Activated T-cell treated with anti-CD3 and anti-CD28 coated beads, Interleukin-2, amount 50 U/mL, for 4 hours (primary cell): ENCODE measurements at regions not wholly inside any gene's neighbourhood (a gene's known extent, or its start where the extent isn't known, plus 50 kb on each side); places are given as distances from the start of the nearest gene placed in this dataset.

Source experiments
- ATAC-seq, 2 donors: fragments of 200-7000 bp; cut with Tn5 transposase; one replicate each; pipeline ENCODE4 v1.10.0; 2021
- DNase-seq: peaks from one replicate; pipeline ENCODE4 v3.0.0-alpha.2; 2020
- H3K27me3 Mint-ChIP-seq: one replicate; pipeline ENCODE4 v1.8.0; 2021; ENCODE audit warnings: low read depth, mixed read lengths
- H3K36me3 Mint-ChIP-seq: one replicate; pipeline ENCODE4 v1.8.0; 2022; ENCODE audit warnings: mixed read lengths; ENCODE audit not compliant: insufficient read depth
- H3K4me1 Mint-ChIP-seq: one replicate; pipeline ENCODE4 v1.8.0; 2021; ENCODE audit warnings: low read depth, mixed read lengths
- H3K4me3 Mint-ChIP-seq: one replicate; pipeline ENCODE4 v1.8.0; 2021; ENCODE audit warnings: mild to moderate bottlenecking, moderate library complexity, mixed read lengths
- H3K9me3 Mint-ChIP-seq: one replicate; pipeline ENCODE4 v1.8.0; 2021; ENCODE audit warnings: mixed read lengths

GRCh38 chr13:81760316-81760715 lies 1419.4 kb upstream of the SPRY2 start:
- DNase-seq (no peak), ATAC-seq (no peak)
- Mint-ChIP-seq H3K4me3 (no peak overlapping the region), H3K9me3 (peaks cover 24% of the 10 kb centered on the region), H3K4me1 (no peaks in the 10 kb centered on the region), H3K36me3 (no peaks in the 10 kb centered on the region), H3K27me3 (no peaks in the 10 kb centered on the region)

- Mint-ChIP-seq H3K36me3 (no peaks in the 10 kb centered on the region), H3K4me3 (no peak overlapping the region), H3K9me3 (peaks cover 24% of the 10 kb centered on the region), H3K4me1 (no peaks in the 10 kb centered on the region), H3K27me3 (no peaks in the 10 kb centered on the region)
- DNase-seq: no peak
- no peak for ATAC-seq
Measured at GRCh38 chr13:81757348-81757970, 1416.5 kb upstream of the SPRY2 start.

GRCh38 chr13:81745391-81745790 lies 1404.5 kb upstream of the SPRY2 start:
- Mint-ChIP-seq H3K9me3 (peaks cover 30% of the 10 kb centered on the region), H3K4me1 (no peaks in the 10 kb centered on the region), H3K27me3 (no peaks in the 10 kb centered on the region), H3K36me3 (no peaks in the 10 kb centered on the region), H3K4me3 (no peak overlapping the region)
- ATAC-seq (no peak), DNase-seq (no peak)

- Mint-ChIP-seq H3K27me3 (no peaks in the 10 kb centered on the region), H3K4me1 (no peaks in the 10 kb centered on the region), H3K36me3 (no peaks in the 10 kb centered on the region), H3K4me3 (no peak overlapping the region), H3K9me3 (peaks cover 14% of the 10 kb centered on the region)
- DNase-seq: no peak
- ATAC-seq: no peak
Measured at GRCh38 chr13:81738364-81738763, 1397.4 kb upstream of the SPRY2 start.

- H3K27me3 Mint-ChIP-seq: no peaks in the 10 kb centered on the region
- no peak for ATAC-seq
- no peak for DNase-seq
- no peaks in the 10 kb centered on the region for H3K36me3 Mint-ChIP-seq
- peaks cover 10% of the 10 kb centered on the region for H3K9me3 Mint-ChIP-seq
- H3K4me3 Mint-ChIP-seq: no peak overlapping the region
- H3K4me1 Mint-ChIP-seq: no peaks in the 10 kb centered on the region
Measured at GRCh38 chr13:81726037-81726726, 1385.3 kb upstream of the SPRY2 start.

- H3K4me1 Mint-ChIP-seq: no peaks in the 10 kb centered on the region
- no peak for DNase-seq
- H3K36me3 Mint-ChIP-seq: no peaks in the 10 kb centered on the region
- peaks cover 10% of the 10 kb centered on the region for H3K9me3 Mint-ChIP-seq
- ATAC-seq: no peak
- no peak overlapping the region for H3K4me3 Mint-ChIP-seq
- H3K27me3 Mint-ChIP-seq: no peaks in the 10 kb centered on the region
Measured at GRCh38 chr13:81722456-81722855, 1381.5 kb upstream of the SPRY2 start.

- Mint-ChIP-seq H3K36me3 (no peaks in the 10 kb centered on the region), H3K9me3 (peaks cover 4% of the 10 kb centered on the region), H3K4me1 (no peaks in the 10 kb centered on the region), H3K4me3 (no peak overlapping the region), H3K27me3 (no peaks in the 10 kb centered on the region)
- ATAC-seq (no peak), DNase-seq (no peak)
Measured at GRCh38 chr13:81721400-81721799, 1380.5 kb upstream of the SPRY2 start.

- no peak for ATAC-seq
- Mint-ChIP-seq H3K4me1 (no peaks in the 10 kb centered on the region), H3K4me3 (no peak overlapping the region), H3K9me3 (peaks cover 12% of the 10 kb centered on the region), H3K36me3 (no peaks in the 10 kb centered on the region), H3K27me3 (no peaks in the 10 kb centered on the region)
- DNase-seq: no peak
Measured at GRCh38 chr13:81714513-81714912, 1373.6 kb upstream of the SPRY2 start.

- DNase-seq (no peak), ATAC-seq (no peak)
- Mint-ChIP-seq H3K4me1 (no peaks in the 10 kb centered on the region), H3K9me3 (peaks cover 23% of the 10 kb centered on the region), H3K36me3 (no peaks in the 10 kb centered on the region), H3K27me3 (no peaks in the 10 kb centered on the region), H3K4me3 (no peak overlapping the region)
Measured at GRCh38 chr13:81713201-81713600, 1372.3 kb upstream of the SPRY2 start.

GRCh38 chr13:81697826-81698225 lies 1356.9 kb upstream of the SPRY2 start:
- H3K9me3 Mint-ChIP-seq: peaks cover 12% of the 10 kb centered on the region
- H3K36me3 Mint-ChIP-seq: no peaks in the 10 kb centered on the region
- no peaks in the 10 kb centered on the region for H3K27me3 Mint-ChIP-seq
- no peaks in the 10 kb centered on the region for H3K4me1 Mint-ChIP-seq
- no peak for DNase-seq
- no peak overlapping the region for H3K4me3 Mint-ChIP-seq
- no peak for ATAC-seq

GRCh38 chr13:81686877-81687276 lies 1346.0 kb upstream of the SPRY2 start:
- DNase-seq: no peak
- ATAC-seq: no peak
- no peaks in the 10 kb centered on the region for H3K36me3 Mint-ChIP-seq
- no peak overlapping the region for H3K4me3 Mint-ChIP-seq
- H3K9me3 Mint-ChIP-seq: peaks cover 8% of the 10 kb centered on the region
- H3K4me1 Mint-ChIP-seq: no peaks in the 10 kb centered on the region
- no peaks in the 10 kb centered on the region for H3K27me3 Mint-ChIP-seq

- Mint-ChIP-seq H3K4me3 (no peak overlapping the region), H3K9me3 (peaks cover 8% of the 10 kb centered on the region), H3K36me3 (no peaks in the 10 kb centered on the region), H3K4me1 (no peaks in the 10 kb centered on the region), H3K27me3 (no peaks in the 10 kb centered on the region)
- DNase-seq: no peak
- ATAC-seq: no peak
Measured at GRCh38 chr13:81683521-81683920, 1342.6 kb upstream of the SPRY2 start.

- H3K27me3 Mint-ChIP-seq: no peaks in the 10 kb centered on the region
- DNase-seq (no peak), ATAC-seq (no peak)
- peaks cover 8% of the 10 kb centered on the region for H3K9me3 Mint-ChIP-seq
- no peaks in the 10 kb centered on the region for H3K36me3 Mint-ChIP-seq
- no peaks in the 10 kb centered on the region for H3K4me1 Mint-ChIP-seq
- no peak overlapping the region for H3K4me3 Mint-ChIP-seq
Measured at GRCh38 chr13:81682081-81682630, 1341.2 kb upstream of the SPRY2 start.

GRCh38 chr13:81677857-81678256 lies 1336.9 kb upstream of the SPRY2 start:
- DNase-seq: no peak
- Mint-ChIP-seq H3K27me3 (no peaks in the 10 kb centered on the region), H3K9me3 (peaks cover 4% of the 10 kb centered on the region), H3K4me3 (no peak overlapping the region), H3K4me1 (no peaks in the 10 kb centered on the region), H3K36me3 (no peaks in the 10 kb centered on the region)
- no peak for ATAC-seq

GRCh38 chr13:81676008-81676407 lies 1335.1 kb upstream of the SPRY2 start:
- H3K36me3 Mint-ChIP-seq: no peaks in the 10 kb centered on the region
- peaks cover 4% of the 10 kb centered on the region for H3K9me3 Mint-ChIP-seq
- ATAC-seq (no peak), DNase-seq (no peak)
- H3K4me3 Mint-ChIP-seq: no peak overlapping the region
- H3K4me1 Mint-ChIP-seq: no peaks in the 10 kb centered on the region
- no peaks in the 10 kb centered on the region for H3K27me3 Mint-ChIP-seq
